Upper lobe of left lung (tissue), 6 donors: ENCODE measurements at regions not wholly inside any gene's neighbourhood (a gene's known extent, or its start where the extent isn't known, plus 50 kb on each side); places are given as distances from the start of the nearest gene placed in this dataset.

ENCODE experiments used
- ATAC-seq, 2 donors: fragments of 200-7000 bp; cut with Tn5 transposase; one replicate each; pipeline ENCODE4 v1.9.1; 2022; ENCODE audit warnings: mild to moderate bottlenecking in 2 of 2, moderate library complexity in 2 of 2; ENCODE audit not compliant: low FRiP score in 2 of 2
- DNase-seq, 2 donors: peaks; one replicate each; pipeline ENCODE4 v3.0.0-alpha.2; 2019 to 2020
- H3K27ac ChIP-seq, 4 donors: fragments of 200-600 bp; sonication (generic); one replicate each; pipeline ENCODE4 v1.5.1; 2016 to 2019
- H3K27me3 ChIP-seq, 4 donors: fragments of 200-600 bp; sonication (generic); one replicate each; pipeline ENCODE4 v1.5.1; 2017 to 2019
- H3K36me3 ChIP-seq, 4 donors: fragments of 200-600 bp; sonication (generic); one replicate each; pipeline ENCODE4 v1.5.1; 2016 to 2019
- H3K4me1 ChIP-seq, 4 donors: fragments of 200-600 bp; sonication (generic); one replicate each; pipeline ENCODE4 v1.5.1; 2018 to 2019
- H3K4me3 ChIP-seq, 4 donors: fragments of 200-600 bp; sonication (generic); one replicate each; pipeline ENCODE4 v1.5.1; 2017 to 2019; ENCODE audit warnings: mild to moderate bottlenecking in 2 of 4, moderate library complexity in 1 of 4
- H3K9me3 ChIP-seq, 4 donors: fragments of 200-600 bp; sonication (generic); one replicate each; pipeline ENCODE4 v1.5.1; 2018 to 2019
- CTCF ChIP-seq, 6 experiments: fragments of 450-650 bp in 4 of 6; fragments of 200-600 bp in 2 of 6; sonication (generic) in 2 of 6; IDR thresholded peaks; one replicate each; pipeline ENCODE4 v1.5.1; 2016 to 2019; ENCODE audit warnings: antibody characterized with exemption in 6 of 6
- EP300 ChIP-seq, 4 donors: sonication (generic); formaldehyde crosslinking; IDR thresholded peaks; one replicate each; pipeline ENCODE4 v1.5.1; 2017; ENCODE audit warnings: antibody characterized with exemption in 4 of 4, control low read depth in 2 of 4
- POLR2A ChIP-seq, 4 donors: fragments of 450-650 bp; IDR thresholded peaks; one replicate each; pipeline ENCODE4 v1.5.1; 2016 to 2017; ENCODE audit warnings: antibody characterized with exemption in 4 of 4, mild to moderate bottlenecking in 2 of 4
- POLR2AphosphoS5 ChIP-seq, 2 donors: sonication (generic); formaldehyde crosslinking; IDR thresholded peaks; one replicate each; pipeline ENCODE4 v1.5.1; 2017; ENCODE audit warnings: antibody characterized with exemption in 2 of 2
- WGBS, 2 donors: methylation state at CpG; one replicate each; pipeline ENCODE4 v1.1.5; 2017 to 2018; 5-methylcytosine and 5-hydroxymethylcytosine counted together
- donor health status: DM: no; HTN: no; CAD: no; lungs with moderate emphysema.
- donor health status: DM: no; HTN: yes; CAD: no; lungs with severe emphysema.

GRCh38 chrX:112967341-112967740 lies 126.7 kb upstream of the AMOT start:
- WGBS, 2 donors = 56 to 91% methylated on average over 1 of the region's 1 CpG
- no peaks in the 10 kb centered on the region for H3K4me1 ChIP-seq

GRCh38 chrX:112961981-112962380 lies 121.3 kb upstream of the AMOT start:
- Histone ChIP-seq H3K4me3 (no peak overlapping the region), H3K4me1 (no peaks in the 10 kb centered on the region), H3K9me3 (no peaks in the 10 kb centered on the region), H3K27me3 (no peaks in the 10 kb centered on the region), H3K36me3 (no peaks in the 10 kb centered on the region), H3K27ac (no peak overlapping the region)
- no peak for DNase-seq
- no peak for ATAC-seq
- TF ChIP-seq POLR2AphosphoS5 (IDR thresholded peaks at IDR 0.05) = no peak

More at GRCh38 chrX:112967341-112967740, 126.7 kb upstream of the AMOT start:
- no peak for DNase-seq
- Histone ChIP-seq H3K27me3 (no peaks in the 10 kb centered on the region), H3K9me3 (no peaks in the 10 kb centered on the region), H3K27ac (no peak overlapping the region), H3K36me3 (no peaks in the 10 kb centered on the region), H3K4me3 (no peak overlapping the region)
- ATAC-seq = no peak
- TF ChIP-seq POLR2A (IDR thresholded peaks at IDR 0.05) = no peak
- TF ChIP-seq POLR2AphosphoS5 (IDR thresholded peaks at IDR 0.05) = no peak
- no peak for TF ChIP-seq CTCF (IDR thresholded peaks at IDR 0.05)
- TF ChIP-seq EP300 (IDR thresholded peaks at IDR 0.05) = no peak

- ATAC-seq (no peak), DNase-seq (no peak)
- Histone ChIP-seq H3K4me1 (no peaks in the 10 kb centered on the region), H3K4me3 (no peak overlapping the region), H3K9me3 (no peaks in the 10 kb centered on the region), H3K27ac (no peak overlapping the region), H3K27me3 (no peaks in the 10 kb centered on the region), H3K36me3 (no peaks in the 10 kb centered on the region)
- TF ChIP-seq POLR2A (IDR thresholded peaks at IDR 0.05) (no peak), EP300 (IDR thresholded peaks at IDR 0.05) (no peak), CTCF (IDR thresholded peaks at IDR 0.05) (no peak), POLR2AphosphoS5 (IDR thresholded peaks at IDR 0.05) (no peak)
- WGBS, 2 donors = 51 to 81% methylated on average over 2 of the region's 2 CpGs
Observed at GRCh38 chrX:112947981-112948615, 107.5 kb upstream of the AMOT start.

- ATAC-seq (no peak), DNase-seq (no peak)
- H3K4me3 ChIP-seq = no peak overlapping the region
- H3K36me3 ChIP-seq = no peaks in the 10 kb centered on the region
- H3K27me3 ChIP-seq = no peaks in the 10 kb centered on the region
- H3K9me3 ChIP-seq = no peaks in the 10 kb centered on the region
- H3K4me1 ChIP-seq = no peaks in the 10 kb centered on the region
- no peak overlapping the region for H3K27ac ChIP-seq
- 67 to 76% methylated on average over 1 of the region's 1 CpG for WGBS, 2 donors
- no peak for TF ChIP-seq POLR2A (IDR thresholded peaks at IDR 0.05)
- TF ChIP-seq POLR2AphosphoS5 (IDR thresholded peaks at IDR 0.05) = no peak
- no peak for TF ChIP-seq EP300 (IDR thresholded peaks at IDR 0.05)
- no peak for TF ChIP-seq CTCF (IDR thresholded peaks at IDR 0.05)
Observed at GRCh38 chrX:112946227-112946626, 105.6 kb upstream of the AMOT start.

- WGBS, 2 donors = 72 to 93% methylated on average over 5 to 6 of the region's 6 CpGs
- DNase-seq (no peak), ATAC-seq (no peak)
- Histone ChIP-seq H3K27ac (no peak overlapping the region), H3K4me3 (no peak overlapping the region), H3K36me3 (no peaks in the 10 kb centered on the region), H3K4me1 (no peaks in the 10 kb centered on the region), H3K27me3 (no peaks in the 10 kb centered on the region), H3K9me3 (no peaks in the 10 kb centered on the region)
- TF ChIP-seq POLR2AphosphoS5 (IDR thresholded peaks at IDR 0.05) = no peak
- no peak for TF ChIP-seq CTCF (IDR thresholded peaks at IDR 0.05)
Observed at GRCh38 chrX:112945826-112946225, 105.2 kb upstream of the AMOT start.
